Activated B cell treated with CpG ODN at 0.5 μM for 24 hours (primary cell): ENCODE measurements at regions not wholly inside any gene's neighbourhood (a gene's known extent, or its start where the extent isn't known, plus 50 kb on each side); places are given as distances from the start of the nearest gene placed in this dataset.

ENCODE experiments used
- ATAC-seq: fragments of 200-7000 bp; cut with Tn5 transposase; one replicate; pipeline ENCODE4 v1.10.0; 2021; ENCODE audit warnings: low read depth, mild to moderate bottlenecking, moderate library complexity
- CTCF ChIA-PET: fragments of 350-600 bp; sonication (Branson Sonifier 250); formaldehyde crosslinking; loops from one replicate; lab custom pipeline; 2021; ENCODE audit warnings: antibody characterized with exemption; lab: Charles Lee
- POLR2A ChIA-PET: fragments of 350-600 bp; sonication (Branson Sonifier 250); formaldehyde crosslinking; loops from one replicate; lab custom pipeline; 2021; ENCODE audit warnings: antibody characterized with exemption; lab: Charles Lee
- DNase-seq: peaks from one replicate; pipeline ENCODE4 v3.0.0; 2022
- H3K27ac Mint-ChIP-seq: one replicate; pipeline ENCODE4 v1.8.0; 2020; ENCODE audit warnings: mixed read lengths
- H3K27me3 Mint-ChIP-seq: one replicate; pipeline ENCODE4 v1.8.0; 2021; ENCODE audit warnings: mixed read lengths
- H3K36me3 Mint-ChIP-seq: one replicate; pipeline ENCODE4 v1.8.0; 2021; ENCODE audit warnings: low read depth, mixed read lengths
- H3K4me1 Mint-ChIP-seq: one replicate; pipeline ENCODE4 v1.8.0; 2021; ENCODE audit warnings: mixed read lengths
- H3K4me3 Mint-ChIP-seq: one replicate; pipeline ENCODE4 v1.8.0; 2020; ENCODE audit warnings: mild to moderate bottlenecking, mixed read lengths
- H3K9me3 Mint-ChIP-seq: one replicate; pipeline ENCODE4 v1.8.0; 2020; ENCODE audit warnings: mixed read lengths
- CTCF ChIP-seq: fragments of 200-600 bp; IDR thresholded peaks from one replicate; pipeline ENCODE4 v1.8.0; 2022; ENCODE audit warnings: antibody characterized with exemption, mild to moderate bottlenecking
- intact Hi-C: fragments of 100-400 bp; cut with micrococcal nuclease; formaldehyde crosslinking; loops from one replicate; pipeline ENCODE4 v1.15.1; 2024

GRCh38 chr2:150549381-150549780, 61.9 kb upstream of the RND3 start:
- no peak overlapping the region for H3K27ac Mint-ChIP-seq
- H3K4me1 Mint-ChIP-seq, result no peaks in the 10 kb centered on the region
- ATAC-seq (no peak), DNase-seq (no peak)
- TF ChIP-seq CTCF, result no peak
- no peaks in the 10 kb centered on the region for H3K36me3 Mint-ChIP-seq
- H3K27me3 Mint-ChIP-seq, result no peaks in the 10 kb centered on the region
- ChIA-PET POLR2A (no interaction called here), CTCF (interaction anchor here (1.0 kb wide), 1 partner anchor 86 kb away, joined by 4 read pairs; no protein-coding TSS in a partner anchor)
- no peak overlapping the region for H3K4me3 Mint-ChIP-seq
- intact Hi-C loops, result no loop called here
- H3K9me3 Mint-ChIP-seq, result no peaks in the 10 kb centered on the region

- H3K4me3 Mint-ChIP-seq, result no peak overlapping the region
- ATAC-seq (no peak), DNase-seq (no peak)
- H3K9me3 Mint-ChIP-seq, result no peaks in the 10 kb centered on the region
- ChIA-PET POLR2A (no interaction called here), CTCF (no interaction called here)
- TF ChIP-seq CTCF, result no peak
- H3K4me1 Mint-ChIP-seq, result no peaks in the 10 kb centered on the region
- H3K36me3 Mint-ChIP-seq, result no peaks in the 10 kb centered on the region
- no peaks in the 10 kb centered on the region for H3K27me3 Mint-ChIP-seq
- H3K27ac Mint-ChIP-seq, result no peak overlapping the region
- intact Hi-C loops, result no loop called here
Observed at GRCh38 chr2:150548527-150548926, 61.1 kb upstream of the RND3 start.

GRCh38 chr2:150545916-150546315, 58.4 kb upstream of the RND3 start:
- H3K9me3 Mint-ChIP-seq, result peaks cover under 1% of the 10 kb centered on the region

GRCh38 chr2:150544731-150545130, 57.3 kb upstream of the RND3 start:
- no peaks in the 10 kb centered on the region for H3K4me1 Mint-ChIP-seq
- H3K4me3 Mint-ChIP-seq, result no peak overlapping the region
- ChIA-PET CTCF (no interaction called here), POLR2A (no interaction called here)
- H3K27ac Mint-ChIP-seq, result no peak overlapping the region
- intact Hi-C loops, result no loop called here
- TF ChIP-seq CTCF, result no peak
- DNase-seq (no peak), ATAC-seq (no peak)
- no peaks in the 10 kb centered on the region for H3K27me3 Mint-ChIP-seq
- H3K36me3 Mint-ChIP-seq, result no peaks in the 10 kb centered on the region
- peaks cover 2% of the 10 kb centered on the region for H3K9me3 Mint-ChIP-seq

More at GRCh38 chr2:150545916-150546315, 58.4 kb upstream of the RND3 start:
- POLR2A ChIA-PET, result no interaction called here
- H3K27me3 Mint-ChIP-seq, result no peaks in the 10 kb centered on the region
- no peaks in the 10 kb centered on the region for H3K36me3 Mint-ChIP-seq
- DNase-seq, result no peak
- H3K4me1 Mint-ChIP-seq, result no peaks in the 10 kb centered on the region
- no peak overlapping the region for H3K4me3 Mint-ChIP-seq
- no peak for TF ChIP-seq CTCF
- ATAC-seq, result no peak
- intact Hi-C loops, result no loop called here
- no peak overlapping the region for H3K27ac Mint-ChIP-seq
- CTCF ChIA-PET, result no interaction called here

GRCh38 chr2:150542692-150543091, 55.2 kb upstream of the RND3 start:
- no peak for TF ChIP-seq CTCF
- DNase-seq (no peak), ATAC-seq (no peak)
- H3K4me1 Mint-ChIP-seq, result no peaks in the 10 kb centered on the region
- peaks cover 5% of the 10 kb centered on the region for H3K9me3 Mint-ChIP-seq
- H3K36me3 Mint-ChIP-seq, result no peaks in the 10 kb centered on the region
- intact Hi-C loops, result no loop called here
- no peak overlapping the region for H3K27ac Mint-ChIP-seq
- H3K27me3 Mint-ChIP-seq, result no peaks in the 10 kb centered on the region
- CTCF ChIA-PET, result no interaction called here
- POLR2A ChIA-PET, result no interaction called here
- no peak overlapping the region for H3K4me3 Mint-ChIP-seq
